ENCODE measurements at regions not wholly inside any gene's neighbourhood (a gene's known extent, or its start where the extent isn't known, plus 50 kb on each side); places are given as distances from the start of the nearest gene placed in this dataset.

- Histone ChIP-seq H3K27ac (ENCODE audit: low read length) (no peak overlapping the region), H3K27me3 (ENCODE audit: low read depth, low read length) (no peaks in the 10 kb centered on the region), H4K20me1 (ENCODE audit: insufficient read depth, low read length) (no peaks in the 10 kb centered on the region), H3K4me1 (ENCODE audit: low read length) (peaks cover 4% of the 10 kb centered on the region; the same call in 1 of the 2 replicates), H3K9ac (ENCODE audit: low read length) (no peak overlapping the region), H3K36me3 (replicated peaks; ENCODE audit: low read depth, low read length) (no peaks in the 10 kb centered on the region), H2AFZ (ENCODE audit: low read depth, low read length) (no peak overlapping the region), H3K4me3 (ENCODE audit: low read length) (no peak overlapping the region), H3K9me3 (ENCODE audit: insufficient read depth, low read length) (no peaks in the 10 kb centered on the region), H3K4me2 (ENCODE audit: low read length) (no peak overlapping the region), H3K79me2 (ENCODE audit: low read length) (no peaks in the 10 kb centered on the region)
- TF ChIP-seq EZH2phosphoT487 (IDR thresholded peaks at IDR 0.05; ENCODE audit: low read depth): no peak
- TF ChIP-seq CTCF (IDR thresholded peaks at IDR 0.05; ENCODE audit: low read depth, low read length): no peak
Measured at GRCh38 chr2:225137971-225138370, 95.7 kb upstream of the DOCK10 start.

GRCh38 chr2:225136552-225136951 lies 94.3 kb upstream of the DOCK10 start:
- H3K9ac ChIP-seq (ENCODE audit: low read length): no peak overlapping the region
- TF ChIP-seq EZH2phosphoT487 (IDR thresholded peaks at IDR 0.05; ENCODE audit: low read depth) (no peak), CTCF (IDR thresholded peaks at IDR 0.05; ENCODE audit: low read depth, low read length) (no peak)
- no peaks in the 10 kb centered on the region for H3K36me3 ChIP-seq (replicated peaks; ENCODE audit: low read depth, low read length)
- no peak overlapping the region for H3K4me3 ChIP-seq (ENCODE audit: low read length)
- H3K9me3 ChIP-seq (ENCODE audit: insufficient read depth, low read length): no peaks in the 10 kb centered on the region
- H3K27ac ChIP-seq (ENCODE audit: low read length): no peak overlapping the region
- peaks cover 4% of the 10 kb centered on the region; the same call in 1 of the 2 replicates for H3K4me1 ChIP-seq (ENCODE audit: low read length)
- H2AFZ ChIP-seq (ENCODE audit: low read depth, low read length): no peak overlapping the region
- no peaks in the 10 kb centered on the region for H4K20me1 ChIP-seq (ENCODE audit: insufficient read depth, low read length)
- H3K79me2 ChIP-seq (ENCODE audit: low read length): no peaks in the 10 kb centered on the region
- H3K4me2 ChIP-seq (ENCODE audit: low read length): no peak overlapping the region
- no peaks in the 10 kb centered on the region for H3K27me3 ChIP-seq (ENCODE audit: low read depth, low read length)

- no peak overlapping the region for H3K27ac ChIP-seq (ENCODE audit: low read length)
- no peaks in the 10 kb centered on the region for H3K36me3 ChIP-seq (replicated peaks; ENCODE audit: low read depth, low read length)
- no peak overlapping the region for H3K9ac ChIP-seq (ENCODE audit: low read length)
- no peak overlapping the region for H3K4me3 ChIP-seq (ENCODE audit: low read length)
- no peaks in the 10 kb centered on the region for H4K20me1 ChIP-seq (ENCODE audit: insufficient read depth, low read length)
- no peak overlapping the region for H2AFZ ChIP-seq (ENCODE audit: low read depth, low read length)
- H3K79me2 ChIP-seq (ENCODE audit: low read length): no peaks in the 10 kb centered on the region
- H3K4me1 ChIP-seq (ENCODE audit: low read length): no peaks in the 10 kb centered on the region
- H3K9me3 ChIP-seq (ENCODE audit: insufficient read depth, low read length): no peaks in the 10 kb centered on the region
- no peaks in the 10 kb centered on the region for H3K27me3 ChIP-seq (ENCODE audit: low read depth, low read length)
- TF ChIP-seq EZH2phosphoT487 (IDR thresholded peaks at IDR 0.05; ENCODE audit: low read depth) (no peak), CTCF (IDR thresholded peaks at IDR 0.05; ENCODE audit: low read depth, low read length) (no peak)
- no peak overlapping the region for H3K4me2 ChIP-seq (ENCODE audit: low read length)
Measured at GRCh38 chr2:225131898-225132297, 89.6 kb upstream of the DOCK10 start.

- Histone ChIP-seq H3K4me3 (ENCODE audit: low read length) (no peak overlapping the region), H3K9ac (ENCODE audit: low read length) (no peak overlapping the region), H3K27ac (ENCODE audit: low read length) (no peak overlapping the region), H2AFZ (ENCODE audit: low read depth, low read length) (no peak overlapping the region), H4K20me1 (ENCODE audit: insufficient read depth, low read length) (no peaks in the 10 kb centered on the region), H3K4me2 (ENCODE audit: low read length) (no peak overlapping the region), H3K27me3 (ENCODE audit: low read depth, low read length) (no peaks in the 10 kb centered on the region), H3K9me3 (ENCODE audit: insufficient read depth, low read length) (no peaks in the 10 kb centered on the region), H3K36me3 (replicated peaks; ENCODE audit: low read depth, low read length) (no peaks in the 10 kb centered on the region), H3K4me1 (ENCODE audit: low read length) (no peaks in the 10 kb centered on the region), H3K79me2 (ENCODE audit: low read length) (no peaks in the 10 kb centered on the region)
- TF ChIP-seq CTCF (IDR thresholded peaks at IDR 0.05; ENCODE audit: low read depth, low read length) (no peak), EZH2phosphoT487 (IDR thresholded peaks at IDR 0.05; ENCODE audit: low read depth) (no peak)
Measured at GRCh38 chr2:225130093-225130492, 87.8 kb upstream of the DOCK10 start.

Measured in OCI-LY3 (cell line).